ENCODE measurements at regions not wholly inside any gene's neighbourhood (a gene's known extent, or its start where the extent isn't known, plus 50 kb on each side); places are given as distances from the start of the nearest gene placed in this dataset.

- no peak overlapping the region for H3K9ac ChIP-seq (ENCODE audit: low read length in 3 of 3)
- H3K9me3 ChIP-seq (ENCODE audit: control insufficient read depth in 2 of 3, insufficient read depth in 1 of 3, low read length in 3 of 3), result no peaks in the 10 kb centered on the region
- H3K27ac ChIP-seq (ENCODE audit: low read depth in 2 of 2, low read length in 2 of 2), result no peak overlapping the region
- H3K36me3 ChIP-seq (ENCODE audit: control insufficient read depth in 2 of 3, insufficient read depth in 3 of 3, low read length in 3 of 3), result no peaks in the 10 kb centered on the region
- FAIRE-seq (no peak), DNase-seq (no peak)
- H3K4me1 ChIP-seq (ENCODE audit: control insufficient read depth in 2 of 3, insufficient read depth in 2 of 3, low read depth in 1 of 3, low read length in 3 of 3), result no peaks in the 10 kb centered on the region
- H3K27me3 ChIP-seq (ENCODE audit: control insufficient read depth, insufficient read depth, low read length), result no peaks in the 10 kb centered on the region
- intact Hi-C loops (cut with DNase I), result no loop called here
- TF ChIP-seq CTCF (IDR thresholded peaks at IDR 0.05; ENCODE audit: borderline replicate concordance, extremely low read depth, insufficient read depth), result no peak
- no peak overlapping the region for H3K4me3 ChIP-seq (ENCODE audit: low read length in 3 of 3)
Observed at GRCh38 chr10:90394311-90394710, 463.5 kb downstream of the HTR7 start.

- Histone ChIP-seq H3K9ac (ENCODE audit: low read length in 3 of 3) (no peak overlapping the region), H3K4me1 (ENCODE audit: control insufficient read depth in 2 of 3, insufficient read depth in 2 of 3, low read depth in 1 of 3, low read length in 3 of 3) (no peaks in the 10 kb centered on the region), H3K27ac (ENCODE audit: low read depth in 2 of 2, low read length in 2 of 2) (no peak overlapping the region), H3K36me3 (ENCODE audit: control insufficient read depth in 2 of 3, insufficient read depth in 3 of 3, low read length in 3 of 3) (no peaks in the 10 kb centered on the region), H3K27me3 (ENCODE audit: control insufficient read depth, insufficient read depth, low read length) (no peaks in the 10 kb centered on the region), H3K4me3 (ENCODE audit: low read length in 3 of 3) (no peak overlapping the region), H3K9me3 (ENCODE audit: control insufficient read depth in 2 of 3, insufficient read depth in 1 of 3, low read length in 3 of 3) (no peaks in the 10 kb centered on the region)
- DNase-seq (no peak), FAIRE-seq (no peak)
- intact Hi-C loops (cut with DNase I), result no loop called here
- no peak for TF ChIP-seq CTCF (IDR thresholded peaks at IDR 0.05; ENCODE audit: borderline replicate concordance, extremely low read depth, insufficient read depth)
Observed at GRCh38 chr10:90396721-90397120, 461.1 kb downstream of the HTR7 start.

GRCh38 chr10:90398566-90398965, 459.3 kb downstream of the HTR7 start:
- no peaks in the 10 kb centered on the region for H3K9me3 ChIP-seq (ENCODE audit: control insufficient read depth in 2 of 3, insufficient read depth in 1 of 3, low read length in 3 of 3)
- H3K27me3 ChIP-seq (ENCODE audit: control insufficient read depth, insufficient read depth, low read length), result no peaks in the 10 kb centered on the region
- no peak overlapping the region for H3K4me3 ChIP-seq (ENCODE audit: low read length in 3 of 3)
- H3K27ac ChIP-seq (ENCODE audit: low read depth in 2 of 2, low read length in 2 of 2), result no peak overlapping the region
- FAIRE-seq, result no peak
- H3K9ac ChIP-seq (ENCODE audit: low read length in 3 of 3), result no peak overlapping the region
- H3K4me1 ChIP-seq (ENCODE audit: control insufficient read depth in 2 of 3, insufficient read depth in 2 of 3, low read depth in 1 of 3, low read length in 3 of 3), result no peaks in the 10 kb centered on the region
- intact Hi-C loops (cut with DNase I), result no loop called here
- DNase-seq, result no peak
- no peak for TF ChIP-seq CTCF (IDR thresholded peaks at IDR 0.05; ENCODE audit: borderline replicate concordance, extremely low read depth, insufficient read depth)
- H3K36me3 ChIP-seq (ENCODE audit: control insufficient read depth in 2 of 3, insufficient read depth in 3 of 3, low read length in 3 of 3), result no peaks in the 10 kb centered on the region

- no peaks in the 10 kb centered on the region for H3K4me1 ChIP-seq (ENCODE audit: control insufficient read depth in 2 of 3, insufficient read depth in 2 of 3, low read depth in 1 of 3, low read length in 3 of 3)
- no peak overlapping the region for H3K4me3 ChIP-seq (ENCODE audit: low read length in 3 of 3)
- intact Hi-C loops (cut with DNase I), result no loop called here
- H3K36me3 ChIP-seq (ENCODE audit: control insufficient read depth in 2 of 3, insufficient read depth in 3 of 3, low read length in 3 of 3), result no peaks in the 10 kb centered on the region
- no peak for TF ChIP-seq CTCF (IDR thresholded peaks at IDR 0.05; ENCODE audit: borderline replicate concordance, extremely low read depth, insufficient read depth)
- H3K27me3 ChIP-seq (ENCODE audit: control insufficient read depth, insufficient read depth, low read length), result no peaks in the 10 kb centered on the region
- no peak overlapping the region for H3K9ac ChIP-seq (ENCODE audit: low read length in 3 of 3)
- FAIRE-seq (no peak), DNase-seq (no peak)
- no peak overlapping the region for H3K27ac ChIP-seq (ENCODE audit: low read depth in 2 of 2, low read length in 2 of 2)
- H3K9me3 ChIP-seq (ENCODE audit: control insufficient read depth in 2 of 3, insufficient read depth in 1 of 3, low read length in 3 of 3), result no peaks in the 10 kb centered on the region
Observed at GRCh38 chr10:90399782-90400181, 458.1 kb downstream of the HTR7 start.

Data from kidney (tissue), 13 donors.